ENCODE measurements at regions not wholly inside any gene's neighbourhood (a gene's known extent, or its start where the extent isn't known, plus 50 kb on each side); places are given as distances from the start of the nearest gene placed in this dataset.

DNA sequence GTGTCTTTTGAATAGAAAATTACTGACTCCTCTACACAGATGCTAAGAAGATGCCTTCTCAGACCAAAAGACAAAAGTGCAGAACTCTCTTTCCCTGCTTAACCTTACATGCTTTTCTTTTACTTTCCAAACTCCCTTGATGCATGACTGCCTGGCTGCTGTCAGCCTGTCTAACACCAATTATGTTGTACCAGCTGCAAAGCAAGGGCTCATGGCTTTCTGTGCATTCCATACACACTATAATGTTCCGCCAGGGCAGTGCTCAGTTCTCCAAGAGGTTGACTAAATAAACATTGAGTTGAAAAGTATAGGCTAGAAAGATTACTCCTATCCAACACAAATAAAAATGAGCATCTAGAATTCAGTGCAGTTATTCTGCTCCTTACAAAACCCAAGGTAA is 330.4 kb upstream of the NBEA start:
- TF ChIP-seq, protein P1, sequence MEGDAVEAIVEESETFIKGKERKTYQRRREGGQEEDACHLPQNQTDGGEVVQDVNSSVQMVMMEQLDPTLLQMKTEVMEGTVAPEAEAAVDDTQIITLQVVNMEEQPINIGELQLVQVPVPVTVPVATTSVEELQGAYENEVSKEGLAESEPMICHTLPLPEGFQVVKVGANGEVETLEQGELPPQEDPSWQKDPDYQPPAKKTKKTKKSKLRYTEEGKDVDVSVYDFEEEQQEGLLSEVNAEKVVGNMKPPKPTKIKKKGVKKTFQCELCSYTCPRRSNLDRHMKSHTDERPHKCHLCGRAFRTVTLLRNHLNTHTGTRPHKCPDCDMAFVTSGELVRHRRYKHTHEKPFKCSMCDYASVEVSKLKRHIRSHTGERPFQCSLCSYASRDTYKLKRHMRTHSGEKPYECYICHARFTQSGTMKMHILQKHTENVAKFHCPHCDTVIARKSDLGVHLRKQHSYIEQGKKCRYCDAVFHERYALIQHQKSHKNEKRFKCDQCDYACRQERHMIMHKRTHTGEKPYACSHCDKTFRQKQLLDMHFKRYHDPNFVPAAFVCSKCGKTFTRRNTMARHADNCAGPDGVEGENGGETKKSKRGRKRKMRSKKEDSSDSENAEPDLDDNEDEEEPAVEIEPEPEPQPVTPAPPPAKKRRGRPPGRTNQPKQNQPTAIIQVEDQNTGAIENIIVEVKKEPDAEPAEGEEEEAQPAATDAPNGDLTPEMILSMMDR (IDR thresholded peaks at IDR 0.05) = no peak
- TF ChIP-seq POLR2A (IDR thresholded peaks at IDR 0.05) (no peak), POLR2AphosphoS5 (IDR thresholded peaks at IDR 0.05; ENCODE audit: insufficient read depth in 1 of 2, low read depth in 1 of 2) (no peak)

All from vagina (tissue), 2 donors.